MM.1S (cell line): ENCODE measurements at regions not wholly inside any gene's neighbourhood (a gene's known extent, or its start where the extent isn't known, plus 50 kb on each side); places are given as distances from the start of the nearest gene placed in this dataset.
"Not testable (repeated sequence)": the region's sequence is repeated elsewhere in the genome, so short reads cannot be mapped to it uniquely, and the experiment has no call there.

Experiments used
- DNase-seq: peaks from one replicate; pipeline ENCODE4 v3.0.0-alpha.2; 2015
- H2AFZ ChIP-seq: fragments of 300-600 bp; sonication (generic); 2 replicates; pipeline ENCODE4 v1.6.0; 2016; ENCODE audit warnings: antibody characterized with exemption, low read length
- H3F3A ChIP-seq: fragments of 300-600 bp; sonication (generic); 2 replicates; pipeline ENCODE4 v1.6.1; 2016; ENCODE audit warnings: mild to moderate bottlenecking, antibody characterized with exemption, low read length, moderate library complexity, mixed read lengths; ENCODE audit not compliant: insufficient read depth
- H3K27ac ChIP-seq: fragments of 300-600 bp; sonication (generic); 2 replicates; pipeline ENCODE4 v1.5.1; 2016; ENCODE audit warnings: mild to moderate bottlenecking, low read length
- H3K27me3 ChIP-seq: fragments of 300-600 bp; sonication (generic); replicated peaks from 2 replicates; pipeline ENCODE4 v1.6.0; 2016; ENCODE audit warnings: low read length; ENCODE audit not compliant: insufficient read depth
- H3K36me3 ChIP-seq: fragments of 300-600 bp; sonication (generic); replicated peaks from 2 replicates; pipeline ENCODE4 v1.6.1; 2016; ENCODE audit warnings: mild to moderate bottlenecking, low read length, mixed read lengths; ENCODE audit not compliant: insufficient read depth
- H3K4me1 ChIP-seq: fragments of 300-600 bp; sonication (generic); 2 replicates; pipeline ENCODE4 v1.6.1; 2016; ENCODE audit warnings: low read length, mixed read lengths
- H3K4me2 ChIP-seq: fragments of 300-600 bp; sonication (generic); 2 replicates; pipeline ENCODE4 v1.6.0; 2016; ENCODE audit warnings: low read depth, low read length
- H3K4me3 ChIP-seq: fragments of 300-600 bp; sonication (generic); 2 replicates; pipeline ENCODE4 v1.5.1; 2016; ENCODE audit warnings: low read length, mixed read lengths
- H3K79me2 ChIP-seq: fragments of 300-600 bp; sonication (generic); 2 replicates; pipeline ENCODE4 v1.6.1; 2016; ENCODE audit warnings: mixed run types, low read length, mixed read lengths
- H3K9ac ChIP-seq: fragments of 300-600 bp; sonication (generic); 2 replicates; pipeline ENCODE4 v1.6.1; 2016; ENCODE audit warnings: low read length, mixed read lengths
- H3K9me2 ChIP-seq: fragments of 300-600 bp; sonication (generic); replicated peaks from 2 replicates; pipeline ENCODE4 v1.6.1; 2016; ENCODE audit warnings: mild to moderate bottlenecking, low read length, mixed read lengths; ENCODE audit not compliant: insufficient read depth
- H3K9me3 ChIP-seq: fragments of 300-600 bp; sonication (generic); replicated peaks from 2 replicates; pipeline ENCODE4 v1.6.1; 2016; ENCODE audit warnings: mild to moderate bottlenecking, low read length, mixed read lengths; ENCODE audit not compliant: insufficient read depth
- H4K20me1 ChIP-seq: fragments of 300-600 bp; sonication (generic); 2 replicates; pipeline ENCODE4 v1.6.1; 2016; ENCODE audit warnings: mild to moderate bottlenecking, low read length, moderate library complexity, mixed read lengths; ENCODE audit not compliant: insufficient read depth
- CTCF ChIP-seq: fragments of 300-600 bp; sonication (generic); IDR thresholded peaks from 2 replicates; pipeline ENCODE4 v1.5.1; 2016; ENCODE audit warnings: antibody characterized with exemption, low read length, mixed read lengths
- EZH2 ChIP-seq: fragments of 300-600 bp; sonication (generic); optimal IDR thresholded peaks from 2 replicates; pipeline ENCODE3; 2017; ENCODE audit warnings: low read depth, mild to moderate bottlenecking, antibody characterized with exemption, low read length, mixed read lengths
- EZH2phosphoT487 ChIP-seq: fragments of 300-600 bp; sonication (generic); IDR thresholded peaks from 2 replicates; pipeline ENCODE4 v1.6.1; 2018; ENCODE audit warnings: antibody characterized with exemption, low read length

- Histone ChIP-seq H3K27me3 (no peaks in the 10 kb centered on the region), H3K9ac (no peak overlapping the region), H3K4me3 (no peak overlapping the region), H3K4me2 (no peak overlapping the region), H3F3A (no peaks in the 10 kb centered on the region), H4K20me1 (no peaks in the 10 kb centered on the region), H2AFZ (no peak overlapping the region), H3K9me3 (no peaks in the 10 kb centered on the region), H3K36me3 (no peaks in the 10 kb centered on the region), H3K79me2 (no peaks in the 10 kb centered on the region), H3K27ac (no peak overlapping the region), H3K4me1 (no peaks in the 10 kb centered on the region), H3K9me2 (no peaks in the 10 kb centered on the region)
- no peak for DNase-seq
- no peak for TF ChIP-seq CTCF
- TF ChIP-seq EZH2: no peak
- no peak for TF ChIP-seq EZH2phosphoT487
These were observed 280.2 kb upstream of the USP25 start for GRCh38 chr21:15449556-15449955.

GRCh38 chr21:15453261-15453660 is 276.5 kb upstream of the USP25 start:
- H4K20me1 ChIP-seq: no peaks in the 10 kb centered on the region
- H3K9me2 ChIP-seq: no peaks in the 10 kb centered on the region
- no peak for TF ChIP-seq CTCF
- no peak for TF ChIP-seq EZH2
- no peak for TF ChIP-seq EZH2phosphoT487
- no peak overlapping the region for H3K9ac ChIP-seq
- no peaks in the 10 kb centered on the region for H3K27me3 ChIP-seq
- no peaks in the 10 kb centered on the region for H3K4me1 ChIP-seq
- no peaks in the 10 kb centered on the region for H3K9me3 ChIP-seq
- no peak overlapping the region for H2AFZ ChIP-seq
- no peak overlapping the region for H3K4me2 ChIP-seq
- H3K4me3 ChIP-seq: no peak overlapping the region
- no peak overlapping the region for H3K27ac ChIP-seq
- no peak for DNase-seq
- H3F3A ChIP-seq: no peaks in the 10 kb centered on the region
- no peaks in the 10 kb centered on the region for H3K79me2 ChIP-seq
- no peaks in the 10 kb centered on the region for H3K36me3 ChIP-seq

- not testable (repeated sequence) for H3K27ac ChIP-seq, H3F3A ChIP-seq, H3K9me3 ChIP-seq, H3K9ac ChIP-seq, H3K79me2 ChIP-seq, H2AFZ ChIP-seq, H3K4me3 ChIP-seq, H3K4me2 ChIP-seq, H3K27me3 ChIP-seq, H4K20me1 ChIP-seq, H3K9me2 ChIP-seq, H3K36me3 ChIP-seq, H3K4me1 ChIP-seq, DNase-seq
These were observed 276.0 kb upstream of the USP25 start for GRCh38 chr21:15453785-15454184.

GRCh38 chr21:15454931-15455330 is 274.9 kb upstream of the USP25 start:
- not testable (repeated sequence) for H3K9ac ChIP-seq, H2AFZ ChIP-seq, H4K20me1 ChIP-seq, H3F3A ChIP-seq, H3K4me1 ChIP-seq, H3K79me2 ChIP-seq, H3K9me2 ChIP-seq, H3K4me2 ChIP-seq, H3K27ac ChIP-seq, H3K4me3 ChIP-seq, H3K27me3 ChIP-seq, H3K36me3 ChIP-seq, H3K9me3 ChIP-seq, DNase-seq
